ENCODE measurements at regions not wholly inside any gene's neighbourhood (a gene's known extent, or its start where the extent isn't known, plus 50 kb on each side); places are given as distances from the start of the nearest gene placed in this dataset.

- TF ChIP-seq CTCF (conservative IDR thresholded peaks at IDR 0.05; ENCODE audit: low read depth, low read length) (no peak), BHLHE40 (IDR thresholded peaks at IDR 0.05; ENCODE audit: low read depth, low read length) (no peak), RAD21 (IDR thresholded peaks at IDR 0.05; ENCODE audit: low read length) (no peak), POLR2A (IDR thresholded peaks at IDR 0.05; ENCODE audit: low read depth, low read length) (no peak), RFX5 (IDR thresholded peaks at IDR 0.05; ENCODE audit: low read depth, low read length) (no peak), CEBPB (IDR thresholded peaks at IDR 0.05; ENCODE audit: low read depth, low read length) (no peak), CHD1 (IDR thresholded peaks at IDR 0.05; ENCODE audit: low read depth, low read length) (no peak), MAFK (IDR thresholded peaks at IDR 0.05; ENCODE audit: low read depth, low read length) (no peak), USF2 (IDR thresholded peaks at IDR 0.05; ENCODE audit: low read depth, low read length) (no peak), MAZ (IDR thresholded peaks at IDR 0.05; ENCODE audit: borderline replicate concordance, low read depth, low read length) (no peak)
These were observed 134.4 kb downstream of the MAF start for GRCh38 chr16:79466111-79466510.
